Sigmoid colon (tissue), 6 donors: ENCODE measurements at regions not wholly inside any gene's neighbourhood (a gene's known extent, or its start where the extent isn't known, plus 50 kb on each side); places are given as distances from the start of the nearest gene placed in this dataset.

ENCODE experiments used
- DNase-seq: peaks from one replicate; pipeline ENCODE4 v3.0.0-alpha.2; 2019
- H3K27ac ChIP-seq, 4 donors: fragments of 200-600 bp; sonication (generic); one replicate each; pipeline ENCODE4 v1.5.1; 2016 to 2019; ENCODE audit warnings: mild to moderate bottlenecking in 1 of 4
- H3K27me3 ChIP-seq, 3 donors: fragments of 200-600 bp; sonication (generic); one replicate each; pipeline ENCODE4 v1.5.1; 2019; ENCODE audit warnings: mild to moderate bottlenecking in 1 of 3
- H3K36me3 ChIP-seq, 4 donors: fragments of 200-600 bp; sonication (generic); one replicate each; pipeline ENCODE4 v1.5.1; 2016 to 2019
- H3K4me1 ChIP-seq, 4 donors: fragments of 200-600 bp; sonication (generic); one replicate each; pipeline ENCODE4 v1.5.1; 2017 to 2019
- H3K4me3 ChIP-seq, 4 donors: fragments of 200-600 bp; sonication (generic); one replicate each; pipeline ENCODE4 v1.5.1; 2017 to 2019; ENCODE audit warnings: mild to moderate bottlenecking in 2 of 4, moderate library complexity in 1 of 4
- H3K9me3 ChIP-seq, 4 donors: fragments of 200-600 bp in 3 of 4; sonication (generic) in 3 of 4; one replicate each; pipeline versions ENCODE4 v1.5.1 to v1.6.1; 2013 to 2019
- CTCF ChIP-seq, 4 experiments: fragments of 450-650 bp in 3 of 4; fragments of 200-600 bp in 1 of 4; IDR thresholded peaks; one replicate each; pipeline ENCODE4 v1.5.1; 2016 to 2019; ENCODE audit warnings: antibody characterized with exemption in 4 of 4, mild to moderate bottlenecking in 3 of 4, moderate library complexity in 2 of 4
- EP300 ChIP-seq, 4 donors: sonication (generic); formaldehyde crosslinking; IDR thresholded peaks; one replicate each; pipeline ENCODE4 v1.6.1; 2017; ENCODE audit warnings: antibody characterized with exemption in 4 of 4
- POLR2A ChIP-seq, 2 donors: fragments of 450-650 bp; IDR thresholded peaks; one replicate each; pipeline ENCODE4 v1.6.1; 2016; ENCODE audit warnings: antibody characterized with exemption in 2 of 2, mild to moderate bottlenecking in 2 of 2, moderate library complexity in 2 of 2
- POLR2AphosphoS5 ChIP-seq, 4 donors: sonication (generic); formaldehyde crosslinking; IDR thresholded peaks; one replicate each; pipeline ENCODE4 v1.6.1; 2017; ENCODE audit warnings: antibody characterized with exemption in 4 of 4
- WGBS, 2 donors: extraction: QIAGEN DNeasy Blood & Tissue Kit; methylation state at CpG; one replicate each; pipeline ENCODE4 v1.1.7; 2013; 5-methylcytosine and 5-hydroxymethylcytosine counted together
- intact Hi-C: fragments of 100-400 bp; cut with DNase I; formaldehyde crosslinking; loops from one replicate; pipeline ENCODE4 v1.15.1; 2023
- donor health status: healthy with polysubstance abuse.
- donor health status: healthy.

DNA sequence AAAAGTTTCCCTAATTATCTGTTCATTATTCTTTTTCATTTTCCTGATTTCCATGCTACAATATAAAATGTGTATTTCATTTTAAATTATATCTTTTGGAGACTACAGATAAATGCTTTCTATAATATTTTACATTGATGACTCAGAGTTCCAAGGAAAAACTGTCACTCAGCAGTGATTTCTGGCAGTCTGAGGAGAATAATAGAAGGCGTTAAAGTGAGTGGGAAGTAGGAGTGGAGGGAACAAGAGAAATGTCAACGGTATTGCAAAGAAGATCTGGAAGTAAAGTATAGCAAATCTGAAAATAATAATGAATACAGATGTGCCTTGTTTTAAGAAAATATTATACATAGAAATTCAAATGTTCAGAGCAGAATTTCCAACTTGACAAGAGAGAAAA lies 293.6 kb upstream of the PITX2 start:
- no peak for TF ChIP-seq POLR2A (IDR thresholded peaks at IDR 0.05)
- TF ChIP-seq EP300 (IDR thresholded peaks at IDR 0.05) = no peak
- no peak for TF ChIP-seq CTCF (IDR thresholded peaks at IDR 0.05)
- TF ChIP-seq POLR2AphosphoS5 (IDR thresholded peaks at IDR 0.05) = no peak
- Histone ChIP-seq H3K27ac (no peak overlapping the region), H3K9me3 (no peaks in the 10 kb centered on the region), H3K36me3 (no peaks in the 10 kb centered on the region), H3K4me3 (no peak overlapping the region), H3K4me1 (no peaks in the 10 kb centered on the region), H3K27me3 (no peaks in the 10 kb centered on the region)
- DNase-seq = no peak
- intact Hi-C loops = no loop called here
- WGBS, 2 donors = 73 to 82% methylated on average over 2 of the region's 2 CpGs

DNA sequence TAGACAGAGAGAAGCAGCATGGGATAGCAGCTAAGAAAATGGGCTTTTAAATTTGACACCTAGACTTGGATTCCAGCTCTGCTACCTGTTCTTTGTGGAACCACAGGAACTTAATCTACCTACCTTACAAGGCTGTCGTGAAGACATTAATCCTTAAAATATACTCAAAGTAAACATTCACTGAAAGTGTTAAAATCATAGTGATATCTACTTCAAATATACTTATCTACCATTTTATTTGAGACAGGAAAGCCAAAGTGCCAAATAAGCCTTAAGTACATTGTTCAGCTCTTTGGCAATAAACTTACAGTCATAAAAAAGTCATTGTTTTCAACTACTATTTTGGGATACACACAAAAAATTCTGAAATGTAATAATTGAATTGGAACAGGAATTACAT lies 295.0 kb upstream of the PITX2 start:
- Histone ChIP-seq H3K4me1 (no peaks in the 10 kb centered on the region), H3K4me3 (no peak overlapping the region), H3K9me3 (no peaks in the 10 kb centered on the region), H3K27me3 (no peaks in the 10 kb centered on the region), H3K36me3 (no peaks in the 10 kb centered on the region), H3K27ac (no peak overlapping the region)
- WGBS, 2 donors = 12 to 57% methylated on average over 1 of the region's 1 CpG
- DNase-seq = no peak
- intact Hi-C loops = no loop called here
- TF ChIP-seq EP300 (IDR thresholded peaks at IDR 0.05) (no peak), CTCF (IDR thresholded peaks at IDR 0.05) (no peak), POLR2AphosphoS5 (IDR thresholded peaks at IDR 0.05) (no peak)

- intact Hi-C loops = no loop called here
- WGBS, 2 donors = 87 to 94% methylated on average over 2 of the region's 2 CpGs
- no peak overlapping the region for H3K27ac ChIP-seq
- no peaks in the 10 kb centered on the region for H3K4me1 ChIP-seq
- no peaks in the 10 kb centered on the region for H3K36me3 ChIP-seq
- no peaks in the 10 kb centered on the region for H3K27me3 ChIP-seq
- H3K9me3 ChIP-seq = no peaks in the 10 kb centered on the region
- no peak for DNase-seq
- TF ChIP-seq CTCF (IDR thresholded peaks at IDR 0.05) = no peak
- no peak for TF ChIP-seq EP300 (IDR thresholded peaks at IDR 0.05)
- TF ChIP-seq POLR2AphosphoS5 (IDR thresholded peaks at IDR 0.05) = no peak
- no peak for TF ChIP-seq POLR2A (IDR thresholded peaks at IDR 0.05)
- no peak overlapping the region for H3K4me3 ChIP-seq
Measured at GRCh38 chr4:110920990-110921389, 298.1 kb upstream of the PITX2 start.

DNA sequence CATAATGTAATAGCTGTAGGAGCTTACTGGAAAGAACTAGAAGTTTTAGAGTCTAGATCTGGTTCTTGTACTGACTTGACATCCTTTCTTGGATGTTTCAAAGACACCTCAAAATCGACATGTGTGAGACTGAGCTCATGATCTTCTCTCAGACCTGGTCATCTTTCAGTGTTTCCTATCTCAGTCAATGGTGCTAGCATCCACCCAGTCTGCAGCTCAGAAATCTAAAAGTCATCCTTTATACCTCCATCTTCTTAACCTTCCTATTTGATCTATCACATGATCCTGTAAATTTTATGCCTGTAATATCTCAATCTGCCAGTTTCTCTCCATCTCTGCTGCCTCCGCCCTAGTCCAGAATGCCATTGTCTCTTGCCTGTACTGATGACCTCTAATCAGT lies 301.9 kb upstream of the PITX2 start:
- H3K4me1 ChIP-seq = no peaks in the 10 kb centered on the region
- intact Hi-C loops = no loop called here
- TF ChIP-seq CTCF (IDR thresholded peaks at IDR 0.05) = no peak
- no peak for TF ChIP-seq EP300 (IDR thresholded peaks at IDR 0.05)
- TF ChIP-seq POLR2AphosphoS5 (IDR thresholded peaks at IDR 0.05) = no peak
- no peak for TF ChIP-seq POLR2A (IDR thresholded peaks at IDR 0.05)
- no peak overlapping the region for H3K4me3 ChIP-seq
- H3K9me3 ChIP-seq = no peaks in the 10 kb centered on the region
- no peak overlapping the region for H3K27ac ChIP-seq
- 77 to 79% methylated on average over 2 of the region's 2 CpGs for WGBS, 2 donors
- no peak for DNase-seq
- no peaks in the 10 kb centered on the region for H3K27me3 ChIP-seq
- H3K36me3 ChIP-seq = no peaks in the 10 kb centered on the region

DNA sequence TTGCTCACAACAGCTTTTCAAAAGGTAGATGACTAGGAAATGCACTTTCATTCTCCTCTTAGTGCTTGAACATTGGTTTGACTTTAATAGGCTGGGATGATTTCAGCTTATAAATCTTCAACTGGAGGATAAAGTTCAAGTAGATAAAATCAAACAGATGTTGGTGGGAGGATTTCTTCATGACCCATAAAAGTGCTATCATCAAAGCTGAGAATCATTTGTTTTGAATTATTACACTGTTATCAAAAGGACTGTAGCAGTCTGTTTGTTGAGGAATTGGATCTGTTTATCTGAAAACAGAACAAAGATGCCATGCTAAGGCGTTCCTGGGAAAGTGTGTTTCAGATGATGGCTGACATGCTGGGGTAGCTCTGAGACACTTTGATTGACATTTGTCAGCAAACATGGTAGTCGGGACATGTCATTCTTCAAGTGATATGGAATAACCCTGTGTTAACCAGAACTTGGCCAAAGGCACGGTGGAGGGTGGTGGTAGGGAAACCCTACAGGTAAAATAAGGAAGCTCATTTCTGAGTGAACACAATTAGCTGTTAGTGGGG lies 304.0 kb upstream of the PITX2 start:
- TF ChIP-seq POLR2A (IDR thresholded peaks at IDR 0.05) (no peak), POLR2AphosphoS5 (IDR thresholded peaks at IDR 0.05) (no peak), EP300 (IDR thresholded peaks at IDR 0.05) (no peak), CTCF (IDR thresholded peaks at IDR 0.05) (no peak)
- 11 to 40% methylated on average over 3 of the region's 3 CpGs for WGBS, 2 donors
- no peak for DNase-seq
- no peaks in the 10 kb centered on the region for H3K9me3 ChIP-seq
- intact Hi-C loops = no loop called here
- H3K27ac ChIP-seq = no peak overlapping the region
- no peaks in the 10 kb centered on the region for H3K4me1 ChIP-seq
- H3K4me3 ChIP-seq = no peak overlapping the region
- no peaks in the 10 kb centered on the region for H3K27me3 ChIP-seq
- H3K36me3 ChIP-seq = no peaks in the 10 kb centered on the region
